Kidney tubule cell (primary cell): ENCODE measurements at regions not wholly inside any gene's neighbourhood (a gene's known extent, or its start where the extent isn't known, plus 50 kb on each side); places are given as distances from the start of the nearest gene placed in this dataset.
A peak's percentile ranks its signal among the peaks of the same experiment; 100 is the strongest.

Source experiments
- DNase-seq: peaks from one replicate; pipeline ENCODE4 v3.0.0-alpha.2; 2018; ENCODE audit warnings: low spot score

DNA sequence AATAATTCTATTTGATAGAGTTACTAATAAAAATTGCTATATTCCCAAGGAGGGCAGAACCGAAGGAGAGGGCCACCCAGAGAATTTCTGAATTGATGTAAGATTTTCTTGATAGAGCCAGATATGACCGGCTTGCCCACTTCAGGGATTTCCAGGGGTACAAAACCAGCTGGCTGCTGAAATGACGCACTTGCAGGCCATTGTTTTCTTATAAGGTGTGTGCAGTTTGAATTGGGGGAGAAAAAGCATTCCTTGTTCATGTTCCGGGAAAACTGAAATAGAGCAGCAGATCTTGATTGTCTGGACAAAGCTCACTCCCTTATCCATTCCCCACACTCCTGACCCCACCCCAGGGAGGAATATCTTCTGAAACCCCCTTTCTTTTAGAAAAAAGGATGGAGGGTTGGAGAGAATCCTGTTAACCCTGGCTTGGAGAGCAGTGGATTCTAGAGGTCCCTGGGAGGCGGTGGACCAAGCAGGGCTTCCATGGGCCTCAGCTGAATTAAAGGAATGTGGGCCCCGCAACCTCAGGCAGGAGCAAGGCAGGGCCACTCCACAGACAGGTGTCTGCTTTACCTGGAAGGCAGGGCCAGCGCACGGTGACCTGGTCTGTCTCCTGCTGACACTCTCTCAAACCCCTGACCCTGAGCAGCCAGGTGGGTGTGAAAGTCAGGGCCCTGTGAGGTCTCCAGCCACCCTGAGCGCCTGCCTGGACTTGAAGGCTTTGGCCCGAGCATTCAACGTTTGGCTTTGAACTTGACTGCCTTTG, 96.4 kb downstream of the TMEM170B start:
- DNase-seq: no peak

DNA sequence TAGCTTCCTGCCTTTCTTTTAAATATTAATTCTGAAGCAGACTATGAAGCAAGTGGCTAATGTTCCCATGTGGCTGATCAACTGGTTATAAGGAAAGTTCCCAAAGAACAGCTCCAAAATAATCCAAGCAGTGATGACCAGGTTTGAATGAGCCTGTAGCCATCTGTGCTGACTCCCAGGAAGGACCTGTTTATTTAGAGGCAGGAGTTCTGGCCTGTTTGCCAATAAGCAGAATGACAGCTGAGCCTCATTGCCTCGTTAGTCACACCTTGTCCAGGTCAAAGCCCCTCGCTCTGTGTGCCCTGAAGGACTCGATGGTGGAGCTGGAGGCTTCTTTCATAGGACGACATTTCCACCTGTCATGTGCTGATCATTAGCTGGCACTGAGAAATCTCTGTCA, 97.4 kb downstream of the TMEM170B start:
- DNase-seq: no peak

DNA sequence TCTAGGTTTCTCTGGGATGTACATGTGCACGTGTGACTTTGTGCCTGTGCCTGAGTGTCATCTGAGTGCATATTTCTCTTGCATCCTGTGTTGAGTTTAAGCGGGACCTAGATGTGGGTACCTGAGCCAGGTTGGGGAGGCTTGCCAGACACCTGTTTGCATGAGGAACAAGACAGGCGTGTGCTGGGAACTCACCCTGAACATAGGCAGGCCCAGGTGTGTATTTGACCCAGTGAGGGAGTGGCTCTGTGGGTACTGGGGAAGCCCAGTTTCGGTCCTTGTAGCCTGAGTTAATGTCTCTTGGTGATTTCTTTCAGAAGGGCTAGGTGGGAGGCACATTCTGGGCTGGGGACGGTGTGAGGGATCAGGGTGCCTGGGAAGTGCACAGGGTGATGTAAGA, 98.6 kb downstream of the TMEM170B start:
- no peak for DNase-seq

DNA sequence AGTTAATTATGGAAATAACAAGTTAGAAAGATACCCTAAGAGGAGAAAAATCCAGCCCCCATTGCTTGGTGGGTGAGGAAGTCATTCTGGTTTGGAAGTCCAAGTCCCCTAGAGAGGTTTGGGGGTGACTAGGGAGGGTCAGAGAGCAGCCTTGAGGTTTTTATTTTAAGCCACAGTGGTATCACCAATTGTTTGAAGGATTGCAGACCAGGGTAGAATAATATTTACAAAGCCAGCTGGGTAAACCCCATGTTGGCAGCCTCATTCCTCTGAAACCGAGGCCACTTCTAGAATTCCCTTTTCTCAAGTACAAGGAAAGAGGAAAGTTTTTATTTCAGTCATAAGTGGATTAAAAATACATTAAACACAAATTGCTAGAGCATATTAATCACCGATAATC, 99.7 kb downstream of the TMEM170B start:
- DNase-seq: no peak

DNA sequence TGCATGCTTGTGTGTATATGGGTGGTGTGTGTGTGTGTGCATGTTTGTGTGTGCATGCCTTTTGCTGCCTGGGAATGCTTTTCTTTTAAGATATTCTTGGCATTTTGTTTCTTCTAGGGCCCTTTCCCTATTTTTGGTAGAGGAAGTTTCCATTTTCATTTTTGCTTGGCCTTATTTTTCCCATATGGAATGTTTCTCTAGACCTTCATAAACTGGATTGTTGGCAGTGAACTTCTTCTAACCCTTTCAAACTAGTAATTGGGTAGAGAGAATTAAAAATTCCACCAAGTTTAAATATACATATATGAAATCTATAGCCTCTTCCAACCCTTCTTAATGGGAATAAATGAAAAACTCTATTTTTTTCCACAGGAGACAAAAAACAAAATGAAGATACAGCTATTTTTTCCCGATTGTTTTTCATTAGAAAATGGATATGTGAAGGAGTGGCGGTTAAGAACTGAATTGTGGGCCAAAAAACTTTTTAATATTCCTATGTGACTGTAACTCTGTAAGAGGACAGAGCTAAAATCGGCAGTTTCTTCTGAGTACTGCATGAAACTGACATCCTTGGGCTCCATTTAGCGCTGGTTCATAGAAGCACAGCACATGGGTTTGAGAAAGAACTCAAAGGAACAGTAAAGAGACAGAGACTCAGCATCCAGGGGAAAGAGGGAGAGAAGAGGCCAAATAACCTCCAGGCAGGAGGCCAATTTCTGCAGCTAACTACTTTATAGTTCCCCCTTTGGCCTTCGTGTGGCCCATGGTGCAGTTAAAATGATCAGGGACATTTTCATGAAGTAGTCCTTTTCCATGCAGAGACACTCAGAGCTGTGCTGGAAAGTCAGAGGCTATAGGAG, 102.1 kb downstream of the TMEM170B start:
- DNase-seq: no peak

DNA sequence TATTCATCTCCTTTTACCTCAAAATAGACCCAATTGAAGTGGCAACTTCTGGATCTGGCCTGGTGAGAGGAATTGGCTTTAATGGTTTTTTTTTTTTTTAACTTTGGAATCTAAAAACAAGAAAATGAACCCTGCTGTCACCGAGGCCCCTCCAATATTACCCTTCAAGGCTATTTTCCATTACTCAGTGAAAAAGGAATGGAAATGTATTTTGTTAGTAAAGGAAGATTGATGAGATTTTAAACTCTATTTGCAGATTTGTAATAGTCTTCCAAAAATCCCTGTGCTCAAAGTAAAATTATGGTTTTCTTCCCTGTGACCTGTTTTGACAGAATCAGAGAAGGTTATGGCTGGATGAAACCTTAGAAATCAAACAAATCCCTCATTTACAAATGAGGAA, 102.9 kb downstream of the TMEM170B start:
- no peak for DNase-seq

DNA sequence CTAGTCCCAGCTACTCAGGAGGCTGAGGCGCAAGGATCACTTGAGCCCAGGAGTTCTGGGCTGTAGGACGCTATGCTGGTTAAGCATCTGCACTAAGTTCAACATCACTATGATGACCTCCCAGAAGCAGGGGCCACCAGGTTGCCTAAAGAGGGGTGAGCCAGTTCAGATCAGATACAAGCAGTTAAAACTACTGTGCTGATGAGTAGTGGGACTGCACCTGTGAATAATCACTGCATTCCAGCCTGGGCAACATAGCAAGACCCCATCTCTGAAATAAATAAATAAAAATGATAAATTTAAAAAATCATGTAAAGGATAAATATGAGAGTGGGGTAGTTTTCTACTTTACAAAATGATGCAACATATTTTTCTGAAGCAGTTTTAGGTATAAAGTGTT, 106.5 kb downstream of the TMEM170B start:
- DNase-seq: no peak

DNA sequence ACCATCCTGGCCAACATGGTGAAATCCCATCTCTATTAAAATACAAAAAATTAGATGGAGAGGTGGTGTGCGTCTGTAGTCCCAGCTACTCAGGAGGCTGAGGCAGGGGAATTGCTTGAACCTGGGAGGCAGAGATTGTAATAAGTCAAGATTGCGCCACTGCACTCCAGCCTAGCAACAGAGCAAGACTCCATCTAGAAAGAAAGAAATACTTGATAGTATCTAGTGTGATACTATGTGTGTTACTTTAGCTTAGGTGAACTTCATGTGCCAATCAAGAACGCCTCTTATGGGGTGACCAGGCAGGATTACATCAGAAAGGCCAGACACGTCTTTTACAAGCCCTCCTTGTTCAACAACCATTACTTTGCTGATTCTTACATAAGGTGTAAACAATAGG, 107.1 kb downstream of the TMEM170B start:
- DNase-seq: no peak

DNA sequence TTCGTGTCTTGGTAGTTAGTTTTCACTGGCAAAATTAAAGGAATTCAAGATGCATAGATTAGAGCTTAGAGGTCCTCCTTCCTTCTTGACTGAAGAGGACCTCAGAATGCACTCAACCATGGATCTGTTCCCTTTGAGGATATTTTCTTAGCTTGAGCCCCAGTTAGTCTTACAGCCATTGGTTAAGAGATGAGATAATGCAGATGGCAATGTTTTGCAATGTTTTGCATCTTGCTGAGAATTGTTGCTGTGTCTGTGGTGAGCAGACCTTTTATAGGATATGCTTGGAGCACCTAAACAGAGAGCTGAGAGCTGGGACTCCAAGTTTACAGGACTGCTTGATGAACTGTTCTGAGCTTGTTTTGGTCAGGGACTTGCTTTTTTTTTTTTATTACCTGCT, 107.5 kb downstream of the TMEM170B start:
- DNase-seq: no peak

DNA sequence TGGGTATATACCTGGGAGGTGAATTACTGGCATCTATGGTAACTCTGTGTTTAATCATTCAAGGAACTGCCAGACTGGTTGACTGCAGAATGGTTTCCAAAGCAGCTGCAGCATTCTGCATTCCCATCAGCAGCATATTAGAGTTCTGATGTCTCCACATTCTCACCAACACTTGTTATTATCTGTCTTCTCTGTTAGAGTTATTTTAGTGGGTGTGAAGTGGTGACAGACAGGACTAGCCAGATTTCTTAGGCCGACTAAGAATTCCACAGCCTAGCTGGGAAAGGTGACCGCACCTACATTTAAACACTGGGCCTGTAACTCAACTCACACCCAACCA, 110.9 kb downstream of the TMEM170B start:
- DNase-seq: no peak

DNA sequence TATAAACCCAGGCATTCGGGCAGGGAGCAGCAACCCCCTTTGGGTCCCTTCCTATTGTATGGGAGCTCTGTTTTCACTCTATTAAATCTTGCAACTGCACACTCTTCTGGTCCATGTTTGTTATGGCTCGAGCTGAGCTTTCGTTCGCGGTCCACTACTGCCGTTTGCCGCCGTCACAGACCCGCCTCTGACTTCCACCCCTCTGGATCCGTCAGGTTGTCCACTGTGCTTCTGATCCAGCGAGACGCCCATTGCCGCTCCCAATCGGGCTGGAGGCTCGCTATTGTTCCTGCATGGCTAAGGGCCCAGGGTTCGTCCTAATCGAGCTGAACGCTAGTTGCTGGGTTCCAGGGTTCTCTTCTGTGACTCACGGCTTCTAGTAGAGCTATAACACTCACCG, 111.3 kb downstream of the TMEM170B start:
- no peak for DNase-seq

DNA sequence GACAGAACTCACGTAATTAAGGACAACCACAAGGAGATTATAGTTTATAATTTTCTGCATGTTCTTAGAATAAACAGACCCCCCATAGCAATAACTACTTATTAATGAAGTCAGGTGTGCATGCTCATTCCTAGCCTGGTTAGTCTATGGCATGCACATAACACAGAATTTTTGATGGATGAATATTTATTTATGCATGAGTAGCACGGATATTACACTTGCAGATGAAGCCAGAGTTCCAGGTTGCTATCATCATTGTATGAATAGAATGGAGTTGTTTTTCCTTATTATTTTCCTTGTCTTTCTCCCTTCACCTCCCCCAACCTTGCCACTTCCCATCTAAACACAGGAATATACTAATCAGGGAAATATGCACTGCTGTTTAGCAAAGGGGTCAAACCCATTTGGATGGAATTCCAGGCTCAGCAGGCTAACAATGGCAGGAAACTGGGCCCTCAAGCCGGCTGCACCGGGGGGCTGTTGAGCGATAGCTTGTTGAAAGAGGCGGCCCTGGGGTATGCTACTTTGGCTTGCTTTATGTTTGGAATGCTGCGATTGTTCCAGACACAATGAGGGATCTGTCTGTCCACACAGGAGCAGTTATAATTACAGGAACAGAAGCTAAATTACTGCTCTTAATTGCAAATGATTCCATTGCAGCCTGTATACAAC, 112.6 kb downstream of the TMEM170B start:
- peak; percentile 88 for DNase-seq

DNA sequence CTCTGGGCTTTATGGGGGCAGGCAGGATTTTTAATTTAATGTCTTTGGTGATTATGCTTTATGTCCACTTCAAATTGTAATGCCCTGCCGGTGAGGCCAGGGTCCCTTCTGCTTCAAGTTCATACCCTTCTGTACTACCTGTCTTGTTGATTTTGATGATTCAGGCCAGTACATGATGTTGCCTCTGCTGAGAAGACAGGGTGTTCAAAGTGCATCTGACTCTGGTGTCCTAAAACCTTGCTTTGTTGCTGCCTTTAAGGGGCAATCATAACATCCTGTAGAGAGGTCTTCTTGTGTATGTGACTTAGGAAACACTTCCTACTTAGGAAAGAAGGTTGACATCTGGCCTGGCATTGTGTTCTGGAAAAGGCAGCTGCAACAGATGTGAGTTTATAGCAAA, 113.2 kb downstream of the TMEM170B start:
- DNase-seq: peak; percentile 30

DNA sequence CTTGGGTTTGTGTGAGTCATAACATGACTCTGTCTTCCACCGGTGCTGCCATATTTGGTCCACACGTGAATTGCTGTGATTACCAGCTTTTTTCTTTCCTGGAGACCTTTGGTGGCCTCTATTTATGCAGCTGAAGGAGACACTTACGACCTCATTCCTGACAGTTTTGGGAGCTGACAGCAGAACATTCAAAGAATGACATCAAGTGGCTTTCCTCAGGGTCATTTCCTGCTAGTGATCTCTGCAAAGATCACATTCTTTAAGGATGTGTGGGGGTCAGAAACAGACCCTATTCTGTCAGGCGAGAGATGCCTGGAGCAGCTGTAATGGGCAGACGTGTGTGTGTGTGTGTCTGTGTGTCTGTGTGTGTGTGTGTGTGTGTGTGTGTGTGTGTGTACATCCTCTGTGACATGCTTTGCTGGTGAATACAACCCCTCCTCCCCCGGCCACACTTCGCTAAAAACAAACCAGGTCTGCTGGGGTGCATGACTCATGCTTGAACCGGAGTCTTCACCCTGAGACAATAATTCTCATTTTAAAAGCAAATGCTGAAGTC, 115.6 kb downstream of the TMEM170B start:
- peak; percentile 96 for DNase-seq

DNA sequence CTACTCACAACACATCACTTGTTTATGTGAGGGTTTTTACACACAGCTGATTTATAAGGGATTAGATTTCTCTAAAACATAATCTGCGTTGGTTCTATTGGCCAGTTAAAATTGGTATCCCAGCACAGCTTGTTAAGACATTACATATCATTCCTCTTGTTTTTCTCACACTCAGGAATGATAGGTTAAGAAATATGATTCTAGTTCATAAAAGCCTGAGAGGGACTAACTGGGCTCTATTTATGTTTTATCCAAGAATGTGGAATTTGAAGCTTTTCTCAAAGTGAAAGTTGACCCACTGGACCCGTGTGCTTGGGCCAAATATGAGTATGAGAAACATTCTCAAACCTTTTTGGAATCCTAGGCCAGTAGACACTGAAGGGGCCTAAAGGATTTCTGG, 117.3 kb downstream of the TMEM170B start:
- no peak for DNase-seq

DNA sequence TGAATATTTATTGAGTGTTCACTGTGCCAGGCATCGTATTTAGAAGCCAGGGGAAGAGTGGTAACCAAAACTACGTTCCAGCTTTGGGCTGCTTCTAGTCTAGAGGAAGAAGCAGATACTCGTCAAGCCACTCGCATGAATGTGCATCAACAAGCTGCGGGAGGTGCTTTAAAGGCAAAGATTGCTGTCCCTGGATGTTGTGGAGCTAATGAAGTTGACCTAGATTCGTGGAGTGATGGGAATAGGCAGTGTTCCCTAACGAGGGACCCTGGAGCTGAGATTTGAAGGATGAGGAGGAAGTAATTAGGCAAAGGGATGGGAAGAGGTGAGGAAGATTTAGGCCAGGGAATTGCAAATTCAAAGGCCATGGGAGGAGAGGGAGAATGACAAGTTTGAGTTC, 118.9 kb downstream of the TMEM170B start:
- no peak for DNase-seq

DNA sequence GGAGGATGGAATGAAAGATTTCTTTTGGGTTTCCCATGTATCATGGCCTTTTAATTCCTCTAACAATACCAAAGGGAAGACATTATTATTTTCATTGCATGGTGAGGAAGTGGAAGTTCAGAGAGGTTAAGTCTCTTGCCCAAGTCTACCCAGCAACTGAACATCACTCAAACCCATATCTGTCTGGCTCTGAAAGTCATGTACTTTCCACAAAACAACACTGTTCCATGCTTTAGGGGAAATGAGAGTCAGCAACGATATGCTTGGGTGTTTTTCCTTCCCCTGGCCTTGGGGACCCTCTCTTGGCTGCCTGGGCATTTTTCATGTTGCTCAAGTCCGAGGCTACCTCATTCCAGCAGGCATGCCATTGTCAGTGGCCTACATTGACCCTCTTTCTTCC, 118.8 kb downstream of the ADTRP start:
- DNase-seq: no peak

DNA sequence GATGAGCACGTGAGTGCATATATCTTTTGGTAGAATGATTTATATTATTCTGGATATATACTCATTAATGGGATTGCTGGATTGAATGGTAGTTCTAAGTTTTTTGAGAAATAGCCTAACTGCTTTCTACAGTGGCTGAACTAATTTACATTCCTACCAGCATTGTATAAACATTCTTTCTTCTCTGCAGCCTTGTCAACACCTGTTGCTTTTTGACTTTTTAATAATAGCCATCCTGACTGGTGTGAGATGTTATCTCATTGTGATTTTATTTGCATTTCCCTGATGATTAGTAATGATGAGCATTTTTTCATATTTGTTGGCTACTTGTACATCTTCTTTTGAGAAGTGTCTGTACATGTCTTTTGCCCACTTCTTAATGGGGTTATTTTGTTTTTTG, 116.3 kb downstream of the ADTRP start:
- no peak for DNase-seq

DNA sequence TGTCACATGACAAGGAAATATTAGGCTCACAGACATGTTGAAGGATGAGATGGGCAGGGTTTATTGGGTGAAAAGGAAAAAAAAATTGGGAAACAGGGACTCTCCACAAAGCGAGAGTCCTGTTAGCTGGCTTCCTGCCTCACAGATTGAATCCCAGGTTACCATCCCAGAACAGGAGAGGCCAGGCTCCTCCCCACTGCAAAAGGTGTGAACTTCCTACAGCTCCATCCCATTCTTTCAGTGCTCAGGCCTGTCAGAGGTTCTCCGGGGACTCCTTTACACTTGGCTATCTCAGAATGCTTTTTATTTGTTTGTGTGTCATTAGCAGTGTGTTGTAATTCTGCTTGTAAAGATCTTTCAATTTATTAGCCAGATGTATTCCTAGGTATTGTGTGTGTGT, 115.1 kb downstream of the ADTRP start:
- no peak for DNase-seq
